ENCODE measurements at regions not wholly inside any gene's neighbourhood (a gene's known extent, or its start where the extent isn't known, plus 50 kb on each side); places are given as distances from the start of the nearest gene placed in this dataset.

GRCh38 chr5:176714067-176714466, 66.8 kb downstream of the TSPAN17 start:
- TF ChIP-seq CTCF (IDR thresholded peaks at IDR 0.05; ENCODE audit: insufficient read depth, low read length, poor library complexity, severe bottlenecking) (no peak), EZH2phosphoT487 (conservative IDR thresholded peaks at IDR 0.05; ENCODE audit: low read length) (no peak)
